GM23338 (cell line): ENCODE measurements at regions not wholly inside any gene's neighbourhood (a gene's known extent, or its start where the extent isn't known, plus 50 kb on each side); places are given as distances from the start of the nearest gene placed in this dataset.

ENCODE experiments used
- ATAC-seq: fragments of 200-7000 bp; cut with Tn5 transposase; 3 replicates; pipeline ENCODE4 v1.9.1; 2020
- DNase-seq: peaks from one replicate; pipeline ENCODE4 v3.0.0-alpha.2; 2015; ENCODE audit warnings: low spot score
- H2AFZ ChIP-seq: fragments of 200-600 bp; sonication (generic); 2 replicates; pipeline ENCODE4 v1.8.0; 2016; ENCODE audit warnings: antibody characterized with exemption, mild to moderate bottlenecking, moderate library complexity
- H3F3A ChIP-seq: fragments of 200-600 bp; sonication (generic); replicated peaks from 2 replicates; pipeline ENCODE4 v1.8.0; 2017; ENCODE audit warnings: antibody characterized with exemption, mixed run types, low read depth
- H3K27ac ChIP-seq: fragments of 200-600 bp; sonication (generic); 2 replicates; pipeline ENCODE4 v1.6.1; 2016; ENCODE audit warnings: low read depth
- H3K27me3 ChIP-seq: fragments of 200-600 bp; sonication (generic); 2 replicates; pipeline ENCODE4 v1.8.0; 2016; ENCODE audit warnings: mild to moderate bottlenecking, mixed run types, moderate library complexity; ENCODE audit not compliant: insufficient read depth
- H3K36me3 ChIP-seq: fragments of 200-600 bp; sonication (generic); 2 replicates; pipeline ENCODE4 v1.8.0; 2016; ENCODE audit warnings: mild to moderate bottlenecking; ENCODE audit not compliant: insufficient read depth
- H3K4me1 ChIP-seq: fragments of 200-600 bp; sonication (generic); 2 replicates; pipeline ENCODE4 v1.8.0; 2016; ENCODE audit warnings: mild to moderate bottlenecking, moderate library complexity; ENCODE audit not compliant: insufficient read depth
- H3K4me2 ChIP-seq: fragments of 200-600 bp; sonication (generic); 2 replicates; pipeline ENCODE4 v1.7.1; 2017; ENCODE audit warnings: mixed run types
- H3K4me3 ChIP-seq: fragments of 200-600 bp; sonication (generic); 2 replicates; pipeline ENCODE4 v1.6.1; 2016; ENCODE audit warnings: mixed run types
- H3K79me2 ChIP-seq: fragments of 200-600 bp; sonication (generic); replicated peaks from 2 replicates; pipeline ENCODE4 v1.8.0; 2017; ENCODE audit warnings: mild to moderate bottlenecking; ENCODE audit not compliant: insufficient read depth
- H3K9me2 ChIP-seq: fragments of 200-600 bp; sonication (generic); 2 replicates; pipeline ENCODE4 v1.8.0; 2017; ENCODE audit not compliant: insufficient read depth
- H4K20me1 ChIP-seq: fragments of 200-600 bp; sonication (generic); replicated peaks from 2 replicates; pipeline ENCODE4 v1.8.0; 2017; ENCODE audit warnings: mild to moderate bottlenecking; ENCODE audit not compliant: insufficient read depth
- H3K27ac Mint-ChIP-seq: 2 replicates; pipeline ENCODE4 v1.8.0; 2020; ENCODE audit warnings: inconsistent platforms, mild to moderate bottlenecking, moderate library complexity, mixed read lengths
- H3K27me3 Mint-ChIP-seq: 3 replicates; pipeline ENCODE4 v1.8.0; 2022; ENCODE audit warnings: low read depth, mild to moderate bottlenecking, moderate library complexity, mixed read lengths, inconsistent platforms; ENCODE audit not compliant: insufficient read depth, poor library complexity
- H3K36me3 Mint-ChIP-seq: 3 replicates; pipeline ENCODE4 v1.8.0; 2021; ENCODE audit warnings: low read depth, mild to moderate bottlenecking, inconsistent platforms, moderate library complexity, mixed read lengths
- H3K4me1 Mint-ChIP-seq: 3 replicates; pipeline ENCODE4 v1.8.0; 2020; ENCODE audit warnings: mild to moderate bottlenecking, inconsistent platforms, mixed read lengths
- H3K4me3 Mint-ChIP-seq: 3 replicates; pipeline ENCODE4 v1.8.0; 2021; ENCODE audit warnings: moderate library complexity, mild to moderate bottlenecking, inconsistent platforms, mixed read lengths
- H3K9me3 Mint-ChIP-seq: 3 replicates; pipeline ENCODE4 v1.8.0; 2020; ENCODE audit warnings: moderate library complexity, mild to moderate bottlenecking, inconsistent platforms, mixed read lengths
- CREB1 ChIP-seq: fragments of 250-450 bp; sonication (Bioruptor Pico); IDR thresholded peaks from 2 replicates; pipeline ENCODE4 v1.5.0; 2020; ENCODE audit warnings: low read depth, mild to moderate bottlenecking, moderate library complexity
- EZH2 ChIP-seq: fragments of 200-600 bp; sonication (generic); IDR thresholded peaks from one replicate; pipeline ENCODE4 v1.8.0; 2017; ENCODE audit warnings: antibody characterized with exemption, mild to moderate bottlenecking, low read depth; ENCODE audit not compliant: unreplicated experiment
- EZH2phosphoT487 ChIP-seq: fragments of 200-600 bp; sonication (generic); IDR thresholded peaks from one replicate; pipeline ENCODE4 v1.8.1; 2018; ENCODE audit warnings: antibody characterized with exemption; ENCODE audit not compliant: unreplicated experiment
- JUNB ChIP-seq: IDR thresholded peaks from one replicate; pipeline ENCODE4 v1.6.1; 2016; ENCODE audit warnings: antibody characterized with exemption; ENCODE audit not compliant: unreplicated experiment
- NANOG ChIP-seq: IDR thresholded peaks from 2 replicates; pipeline ENCODE4 v1.6.1; 2016; ENCODE audit warnings: antibody characterized with exemption, borderline replicate concordance
- POLR2AphosphoS5 ChIP-seq: IDR thresholded peaks from 2 replicates; pipeline ENCODE4 v1.6.1; 2016; ENCODE audit warnings: antibody characterized with exemption, low read depth
- ZNF114 ChIP-seq: fragments of 250-450 bp; sonication (Bioruptor Pico); IDR thresholded peaks from 2 replicates; pipeline ENCODE4 v1.5.0; 2020; ENCODE audit warnings: mild to moderate bottlenecking, moderate library complexity
- ZNF331 ChIP-seq: fragments of 250-450 bp; sonication (Bioruptor Pico); IDR thresholded peaks from 2 replicates; pipeline ENCODE4 v1.5.0; 2020; ENCODE audit warnings: low read depth, mild to moderate bottlenecking, moderate library complexity
- TF ChIP-seq, protein P1 (sequence below): IDR thresholded peaks from 2 replicates; pipeline ENCODE4 v1.6.1; 2016; ENCODE audit warnings: antibody characterized with exemption
- TF ChIP-seq, protein P2 (sequence below), 2 experiments: fragments of 200-600 bp in 1 of 2; sonication (generic) in 1 of 2; conservative IDR thresholded peaks; 2 replicates each; pipeline versions ENCODE4 v1.5.1 to v1.6.1; 2016 to 2017; ENCODE audit warnings: antibody characterized with exemption in 2 of 2, low read depth in 2 of 2, mild to moderate bottlenecking in 2 of 2, moderate library complexity in 1 of 2
- TF ChIP-seq, protein P3 (sequence below): IDR thresholded peaks from one replicate; pipeline ENCODE4 v1.6.1; 2018; ENCODE audit warnings: antibody characterized with exemption; ENCODE audit not compliant: unreplicated experiment

DNA sequence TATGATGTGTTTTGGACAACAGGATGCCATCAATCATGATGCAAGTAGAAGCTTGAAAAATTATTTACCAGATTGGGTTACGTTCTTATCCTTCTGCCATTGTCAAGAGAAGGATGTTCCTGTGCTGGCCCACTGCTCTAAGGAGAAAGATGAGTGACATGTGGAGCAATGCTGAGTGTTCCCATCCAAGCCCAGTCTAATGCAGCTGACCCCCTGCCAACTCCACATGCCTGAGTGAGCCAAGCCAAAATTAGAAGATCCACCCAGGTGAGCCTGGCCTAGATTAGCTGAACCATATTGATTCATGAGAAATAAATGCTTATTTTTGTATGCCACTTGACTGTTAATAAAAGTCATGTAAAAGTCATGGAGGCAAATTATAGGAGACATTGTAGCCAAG is 446.5 kb downstream of the CNTN3 start:
- Mint-ChIP-seq H3K27ac (no peak overlapping the region), H3K27me3 (no peaks in the 10 kb centered on the region), H3K9me3 (peaks cover 13% of the 10 kb centered on the region), H3K4me3 (no peak overlapping the region), H3K4me1 (no peaks in the 10 kb centered on the region; the same call in 2 of the 3 replicates), H3K36me3 (peaks cover 2% of the 10 kb centered on the region)
- Histone ChIP-seq H3K9me2 (no peaks in the 10 kb centered on the region), H3K36me3 (0 out of 2 replicates have a peak, but pooled peaks cover 6% of the 10 kb centered on the region), H3F3A (no peaks in the 10 kb centered on the region), H2AFZ (no peak overlapping the region), H3K4me1 (no peaks in the 10 kb centered on the region), H3K79me2 (no peaks in the 10 kb centered on the region), H3K27ac (no peak overlapping the region), H3K4me3 (no peak overlapping the region), H4K20me1 (no peaks in the 10 kb centered on the region), H3K4me2 (no peak overlapping the region), H3K27me3 (no peaks in the 10 kb centered on the region)
- DNase-seq: no peak
- ATAC-seq: no peak
- TF ChIP-seq ZNF331 (CRISPR knock-in tag) (no peak), EZH2 (no peak), CREB1 (no peak), JUNB (no peak), EZH2phosphoT487 (no peak), POLR2AphosphoS5 (no peak), NANOG (no peak)
- TF ChIP-seq, protein P1, sequence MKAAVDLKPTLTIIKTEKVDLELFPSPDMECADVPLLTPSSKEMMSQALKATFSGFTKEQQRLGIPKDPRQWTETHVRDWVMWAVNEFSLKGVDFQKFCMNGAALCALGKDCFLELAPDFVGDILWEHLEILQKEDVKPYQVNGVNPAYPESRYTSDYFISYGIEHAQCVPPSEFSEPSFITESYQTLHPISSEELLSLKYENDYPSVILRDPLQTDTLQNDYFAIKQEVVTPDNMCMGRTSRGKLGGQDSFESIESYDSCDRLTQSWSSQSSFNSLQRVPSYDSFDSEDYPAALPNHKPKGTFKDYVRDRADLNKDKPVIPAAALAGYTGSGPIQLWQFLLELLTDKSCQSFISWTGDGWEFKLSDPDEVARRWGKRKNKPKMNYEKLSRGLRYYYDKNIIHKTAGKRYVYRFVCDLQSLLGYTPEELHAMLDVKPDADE: no peak
- TF ChIP-seq, protein P2, sequence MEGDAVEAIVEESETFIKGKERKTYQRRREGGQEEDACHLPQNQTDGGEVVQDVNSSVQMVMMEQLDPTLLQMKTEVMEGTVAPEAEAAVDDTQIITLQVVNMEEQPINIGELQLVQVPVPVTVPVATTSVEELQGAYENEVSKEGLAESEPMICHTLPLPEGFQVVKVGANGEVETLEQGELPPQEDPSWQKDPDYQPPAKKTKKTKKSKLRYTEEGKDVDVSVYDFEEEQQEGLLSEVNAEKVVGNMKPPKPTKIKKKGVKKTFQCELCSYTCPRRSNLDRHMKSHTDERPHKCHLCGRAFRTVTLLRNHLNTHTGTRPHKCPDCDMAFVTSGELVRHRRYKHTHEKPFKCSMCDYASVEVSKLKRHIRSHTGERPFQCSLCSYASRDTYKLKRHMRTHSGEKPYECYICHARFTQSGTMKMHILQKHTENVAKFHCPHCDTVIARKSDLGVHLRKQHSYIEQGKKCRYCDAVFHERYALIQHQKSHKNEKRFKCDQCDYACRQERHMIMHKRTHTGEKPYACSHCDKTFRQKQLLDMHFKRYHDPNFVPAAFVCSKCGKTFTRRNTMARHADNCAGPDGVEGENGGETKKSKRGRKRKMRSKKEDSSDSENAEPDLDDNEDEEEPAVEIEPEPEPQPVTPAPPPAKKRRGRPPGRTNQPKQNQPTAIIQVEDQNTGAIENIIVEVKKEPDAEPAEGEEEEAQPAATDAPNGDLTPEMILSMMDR (conservative IDR thresholded peaks at IDR 0.05; ENCODE audit: low read depth in 2 of 2): no peak
- TF ChIP-seq, protein P3, sequence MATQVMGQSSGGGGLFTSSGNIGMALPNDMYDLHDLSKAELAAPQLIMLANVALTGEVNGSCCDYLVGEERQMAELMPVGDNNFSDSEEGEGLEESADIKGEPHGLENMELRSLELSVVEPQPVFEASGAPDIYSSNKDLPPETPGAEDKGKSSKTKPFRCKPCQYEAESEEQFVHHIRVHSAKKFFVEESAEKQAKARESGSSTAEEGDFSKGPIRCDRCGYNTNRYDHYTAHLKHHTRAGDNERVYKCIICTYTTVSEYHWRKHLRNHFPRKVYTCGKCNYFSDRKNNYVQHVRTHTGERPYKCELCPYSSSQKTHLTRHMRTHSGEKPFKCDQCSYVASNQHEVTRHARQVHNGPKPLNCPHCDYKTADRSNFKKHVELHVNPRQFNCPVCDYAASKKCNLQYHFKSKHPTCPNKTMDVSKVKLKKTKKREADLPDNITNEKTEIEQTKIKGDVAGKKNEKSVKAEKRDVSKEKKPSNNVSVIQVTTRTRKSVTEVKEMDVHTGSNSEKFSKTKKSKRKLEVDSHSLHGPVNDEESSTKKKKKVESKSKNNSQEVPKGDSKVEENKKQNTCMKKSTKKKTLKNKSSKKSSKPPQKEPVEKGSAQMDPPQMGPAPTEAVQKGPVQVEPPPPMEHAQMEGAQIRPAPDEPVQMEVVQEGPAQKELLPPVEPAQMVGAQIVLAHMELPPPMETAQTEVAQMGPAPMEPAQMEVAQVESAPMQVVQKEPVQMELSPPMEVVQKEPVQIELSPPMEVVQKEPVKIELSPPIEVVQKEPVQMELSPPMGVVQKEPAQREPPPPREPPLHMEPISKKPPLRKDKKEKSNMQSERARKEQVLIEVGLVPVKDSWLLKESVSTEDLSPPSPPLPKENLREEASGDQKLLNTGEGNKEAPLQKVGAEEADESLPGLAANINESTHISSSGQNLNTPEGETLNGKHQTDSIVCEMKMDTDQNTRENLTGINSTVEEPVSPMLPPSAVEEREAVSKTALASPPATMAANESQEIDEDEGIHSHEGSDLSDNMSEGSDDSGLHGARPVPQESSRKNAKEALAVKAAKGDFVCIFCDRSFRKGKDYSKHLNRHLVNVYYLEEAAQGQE: no peak

DNA sequence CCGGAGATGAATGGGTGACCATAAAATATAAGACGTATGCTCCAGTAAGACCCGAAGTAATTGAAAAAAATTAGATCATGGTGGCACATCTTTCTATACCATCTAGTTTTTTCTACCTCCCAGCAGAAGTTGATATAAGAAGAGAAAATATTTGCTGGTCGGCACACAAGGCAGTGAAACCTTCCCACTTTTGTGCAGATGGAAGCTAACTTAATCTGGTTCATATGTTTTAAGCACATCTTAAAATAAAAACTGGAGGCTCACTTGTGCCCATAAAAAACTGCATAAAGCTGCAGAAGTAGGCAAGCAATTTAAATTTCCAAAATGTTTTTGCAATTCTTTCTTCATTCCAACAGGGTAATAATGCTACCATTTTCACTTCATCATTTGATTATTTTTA is 449.2 kb downstream of the CNTN3 start:
- no peak overlapping the region for H2AFZ ChIP-seq
- no peaks in the 10 kb centered on the region for H3K9me2 ChIP-seq
- no peak for ATAC-seq
- no peaks in the 10 kb centered on the region for H3K4me1 ChIP-seq
- no peaks in the 10 kb centered on the region for H3F3A ChIP-seq
- peaks cover 12% of the 10 kb centered on the region for H3K36me3 Mint-ChIP-seq
- peaks cover 39% of the 10 kb centered on the region for H3K9me3 Mint-ChIP-seq
- H3K79me2 ChIP-seq: no peaks in the 10 kb centered on the region
- H4K20me1 ChIP-seq: no peaks in the 10 kb centered on the region
- no peak for DNase-seq
- 0 out of 2 replicates have a peak, but pooled peaks cover 6% of the 10 kb centered on the region for H3K36me3 ChIP-seq
- no peak overlapping the region for H3K4me3 ChIP-seq
- H3K4me2 ChIP-seq: no peak overlapping the region
- no peak overlapping the region for H3K4me3 Mint-ChIP-seq
- no peak overlapping the region for H3K27ac Mint-ChIP-seq
- H3K27me3 Mint-ChIP-seq: no peaks in the 10 kb centered on the region
- no peaks in the 10 kb centered on the region; the same call in 2 of the 3 replicates for H3K4me1 Mint-ChIP-seq
- H3K27me3 ChIP-seq: no peaks in the 10 kb centered on the region
- no peak overlapping the region for H3K27ac ChIP-seq
- TF ChIP-seq, protein P3: no peak
- TF ChIP-seq, protein P1: no peak
- TF ChIP-seq ZNF114: no peak
- no peak for TF ChIP-seq JUNB
- no peak for TF ChIP-seq NANOG
- TF ChIP-seq CREB1: no peak
- TF ChIP-seq, protein P2 (conservative IDR thresholded peaks at IDR 0.05; ENCODE audit: low read depth in 2 of 2): no peak
